Left ventricle myocardium superior (tissue), 1 donor: ENCODE measurements at regions not wholly inside any gene's neighbourhood (a gene's known extent, or its start where the extent isn't known, plus 50 kb on each side); places are given as distances from the start of the nearest gene placed in this dataset.
A peak's percentile ranks its signal among the peaks of the same experiment; 100 is the strongest.

Source experiments
- ATAC-seq: fragments of 200-7000 bp; cut with Tn5 transposase; one replicate; pipeline ENCODE4 v1.9.1; 2020; ENCODE audit warnings: mild to moderate bottlenecking, moderate library complexity
- DNase-seq: peaks from one replicate; pipeline ENCODE4 v3.0.0-alpha.2; 2020
- intact Hi-C: fragments of 100-400 bp; cut with micrococcal nuclease; formaldehyde crosslinking; loops from one replicate; pipeline ENCODE4 v1.11.0; 2022
- donor health status: DM: no; HTN: yes; CAD: no; lungs with severe emphysema.

- peak; percentile 31 for DNase-seq
- intact Hi-C loops: no loop called here
- peak; percentile 90 for ATAC-seq
Measured at GRCh38 chr4:71261001-71261400, 77.8 kb upstream of the SLC4A4 start.

GRCh38 chr4:71261633-71262121 is 77.1 kb upstream of the SLC4A4 start:
- intact Hi-C loops: no loop called here
- ATAC-seq: peak; percentile 84
- DNase-seq: no peak

GRCh38 chr4:71262161-71262560 is 76.7 kb upstream of the SLC4A4 start:
- no peak for ATAC-seq
- intact Hi-C loops: no loop called here
- no peak for DNase-seq

GRCh38 chr4:71266090-71266794 is 72.6 kb upstream of the SLC4A4 start:
- DNase-seq: peak; percentile 23
- intact Hi-C loops: no loop called here
- ATAC-seq: peak; percentile 43

- DNase-seq (no peak), ATAC-seq (peak; percentile 24)
- intact Hi-C loops: no loop called here
Measured at GRCh38 chr4:71267244-71267643, 71.6 kb upstream of the SLC4A4 start.

GRCh38 chr4:71268166-71268565 is 70.7 kb upstream of the SLC4A4 start:
- ATAC-seq (no peak), DNase-seq (no peak)
- intact Hi-C loops: no loop called here

GRCh38 chr4:71269233-71269632 is 69.6 kb upstream of the SLC4A4 start:
- ATAC-seq (no peak), DNase-seq (no peak)
- intact Hi-C loops: no loop called here

GRCh38 chr4:71270901-71271300 is 67.9 kb upstream of the SLC4A4 start:
- ATAC-seq: peak; percentile 58
- DNase-seq: no peak
- intact Hi-C loops: no loop called here

GRCh38 chr4:71272976-71273375 is 65.8 kb upstream of the SLC4A4 start:
- no peak for ATAC-seq
- intact Hi-C loops: no loop called here
- DNase-seq: no peak

- intact Hi-C loops: no loop called here
- DNase-seq (no peak), ATAC-seq (peak; percentile 31)
Measured at GRCh38 chr4:71275004-71275403, 63.8 kb upstream of the SLC4A4 start.

GRCh38 chr4:71275570-71275969 is 63.2 kb upstream of the SLC4A4 start:
- peak; percentile 31 for ATAC-seq
- no peak for DNase-seq
- intact Hi-C loops: no loop called here

- ATAC-seq (no peak), DNase-seq (no peak)
- intact Hi-C loops: no loop called here
Measured at GRCh38 chr4:71277353-71277752, 61.5 kb upstream of the SLC4A4 start.

- intact Hi-C loops: no loop called here
- DNase-seq: no peak
- ATAC-seq: peak; percentile 48
Measured at GRCh38 chr4:71283642-71284257, 55.1 kb upstream of the SLC4A4 start.

GRCh38 chr4:71287305-71287704 is 51.5 kb upstream of the SLC4A4 start:
- ATAC-seq: no peak
- DNase-seq: no peak
- intact Hi-C loops: no loop called here

GRCh38 chr4:71288875-71289274 is 49.9 kb upstream of the SLC4A4 start:
- ATAC-seq (peak; percentile 53), DNase-seq (no peak)
- intact Hi-C loops: no loop called here
